Panc1 (cell line): ENCODE measurements at regions not wholly inside any gene's neighbourhood (a gene's known extent, or its start where the extent isn't known, plus 50 kb on each side); places are given as distances from the start of the nearest gene placed in this dataset.

Experiments used
- ATAC-seq: fragments of 200-7000 bp; cut with Tn5 transposase; 2 replicates; pipeline ENCODE4 v1.9.1; 2020; ENCODE audit warnings: mild to moderate bottlenecking, moderate library complexity
- BruUV-seq: library from RNA; stranded (reverse); fragments of 400-500 nt; replicated peaks from 2 replicates; lab custom pipeline; 2021; lab: Mats Ljungman, UMichigan
- CTCF ChIA-PET: fragments of 300-600 bp; sonication (Branson Sonifier 250); formaldehyde crosslinking; loops from one replicate; lab custom pipeline; 2022; ENCODE audit warnings: antibody characterized with exemption; lab: Charles Lee
- POLR2A ChIA-PET: fragments of 300-600 bp; sonication (Branson Sonifier 250); formaldehyde crosslinking; loops from one replicate; lab custom pipeline; 2022; ENCODE audit warnings: antibody characterized with exemption; lab: Charles Lee
- DNase-seq: peaks from one replicate; pipeline ENCODE4 v3.0.0-alpha.2; 2010; ENCODE audit warnings: low read depth, low spot score
- H3K27ac ChIP-seq: 2 replicates; pipeline ENCODE4 v1.5.1; 2011; ENCODE audit warnings: mild to moderate bottlenecking, low read length, inconsistent platforms
- H3K27me3 ChIP-seq: fragments of 200-500 bp; sonication (Bioruptor generic); 2 replicates; pipeline ENCODE4 v1.6.0; 2014; ENCODE audit warnings: low read length, inconsistent platforms; ENCODE audit not compliant: control insufficient read depth, insufficient read depth
- H3K36me3 ChIP-seq: fragments of 200-500 bp; sonication (Bioruptor generic); 2 replicates; pipeline ENCODE4 v1.5.1; 2014; ENCODE audit warnings: inconsistent platforms, mild to moderate bottlenecking, low read length, moderate library complexity; ENCODE audit not compliant: control insufficient read depth, insufficient read depth
- H3K4me1 ChIP-seq: 2 replicates; pipeline ENCODE4 v1.5.1; 2011; ENCODE audit warnings: inconsistent platforms, mild to moderate bottlenecking, low read length, moderate library complexity; ENCODE audit not compliant: control insufficient read depth, insufficient read depth
- H3K4me3 ChIP-seq, 2 experiments: 2 replicates each; pipeline ENCODE4 v1.5.1; 2011 to 2012; ENCODE audit warnings: low read depth in 2 of 2, low read length in 2 of 2, mild to moderate bottlenecking in 2 of 2, inconsistent platforms in 1 of 2, moderate library complexity in 1 of 2
- H3K9me3 ChIP-seq: fragments of 200-500 bp; sonication (Bioruptor generic); 2 replicates; pipeline ENCODE4 v1.5.1; 2014; ENCODE audit warnings: low read depth, mild to moderate bottlenecking, inconsistent platforms, low read length, moderate library complexity; ENCODE audit not compliant: control insufficient read depth, insufficient read depth
- POLR2AphosphoS5 ChIP-seq: IDR thresholded peaks from 2 replicates; pipeline ENCODE4 v1.6.1; 2012; ENCODE audit warnings: mild to moderate bottlenecking, low read depth, low read length, moderate library complexity
- SIN3A ChIP-seq: IDR thresholded peaks from 2 replicates; pipeline ENCODE4 v1.6.1; 2012; ENCODE audit warnings: low read depth, mild to moderate bottlenecking, low read length, moderate library complexity, borderline replicate concordance; ENCODE audit not compliant: insufficient read depth
- TCF7L2 ChIP-seq: IDR thresholded peaks from 2 replicates; pipeline ENCODE4 v1.6.1; 2011; ENCODE audit warnings: mild to moderate bottlenecking, low read depth, low read length, inconsistent platforms
- in situ Hi-C: cut with HindIII; loops from 2 replicates; pipeline ENCODE4 v1.10.0; 2016; ENCODE audit warnings: low sequenced_read_pairs, low pct_unique_long_range_greater_than_20kb
- intact Hi-C: fragments of 100-400 bp; cut with micrococcal nuclease; formaldehyde crosslinking; loops from one replicate; pipeline ENCODE4 v1.10.0; 2022; ENCODE audit not compliant: unreplicated experiment
- TF ChIP-seq, protein P1 (sequence below), 2 experiments: IDR thresholded peaks; 2 replicates each; pipeline ENCODE4 v1.6.1; 2011 to 2012; ENCODE audit warnings: low read depth in 2 of 2, control low read depth in 1 of 2, low read length in 1 of 2, mild to moderate bottlenecking in 1 of 2, moderate library complexity in 1 of 2; ENCODE audit not compliant: insufficient read depth in 1 of 2
- TF ChIP-seq, protein P2 (sequence below): fragments of 450-650 bp; IDR thresholded peaks from 2 replicates; pipeline ENCODE4 v1.5.1; 2017; ENCODE audit warnings: mild to moderate bottlenecking

DNA sequence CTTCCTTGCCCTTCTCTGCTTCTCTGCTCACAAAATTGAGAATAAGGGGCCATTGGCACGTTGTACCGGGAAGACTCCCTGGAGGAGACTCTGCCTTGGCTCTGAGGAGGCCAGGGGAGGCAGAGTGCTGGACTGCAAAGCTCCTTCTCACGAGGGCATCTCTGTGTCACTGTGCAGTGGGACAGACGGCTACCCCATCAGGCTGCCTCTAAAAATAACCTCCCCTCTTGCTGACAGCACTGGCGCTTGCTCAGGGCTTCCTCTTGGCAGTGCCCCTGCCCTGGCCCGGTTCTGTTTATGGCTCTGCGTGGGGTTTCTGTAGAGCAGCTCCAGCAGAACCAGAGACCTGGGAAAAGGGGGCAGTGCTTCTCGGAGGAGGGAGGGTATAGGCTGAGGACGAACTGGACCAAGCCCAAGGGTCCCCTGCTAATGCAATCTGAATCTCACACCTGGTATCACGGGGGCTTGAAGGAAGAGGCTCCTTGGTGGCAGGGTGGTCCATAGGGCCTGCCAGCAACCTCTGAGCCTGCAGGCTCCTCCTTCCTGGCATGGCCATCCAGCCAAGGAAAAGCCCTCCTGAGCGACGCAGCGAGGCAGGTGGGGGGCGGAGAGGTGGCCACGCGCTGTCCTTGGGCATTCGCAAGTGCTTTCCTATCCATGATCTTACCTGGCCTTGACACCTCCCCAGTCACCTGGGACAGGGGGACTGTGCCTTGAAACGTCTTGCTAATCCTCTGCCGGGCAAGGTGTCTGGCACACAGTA, 63.3 kb upstream of the TLE3 start:
- ATAC-seq (peak; percentile 13; the same call in 1 of the 2 replicates), DNase-seq (no peak)
- POLR2A ChIA-PET: no interaction called here
- intact Hi-C loops (no loop called here), in situ Hi-C loops (no loop called here)
- Histone ChIP-seq H3K27me3 (no peaks in the 10 kb centered on the region), H3K4me1 (peaks cover 11% of the 10 kb centered on the region), H3K36me3 (no peaks in the 10 kb centered on the region), H3K27ac (peak overlapping the region; percentile 35; the same call in 1 of the 2 replicates), H3K9me3 (no peaks in the 10 kb centered on the region), H3K4me3 (no peak overlapping the region)
- CTCF ChIA-PET: no interaction called here
- TF ChIP-seq POLR2AphosphoS5 (no peak), SIN3A (no peak), TCF7L2 (no peak)
- TF ChIP-seq, protein P1, sequence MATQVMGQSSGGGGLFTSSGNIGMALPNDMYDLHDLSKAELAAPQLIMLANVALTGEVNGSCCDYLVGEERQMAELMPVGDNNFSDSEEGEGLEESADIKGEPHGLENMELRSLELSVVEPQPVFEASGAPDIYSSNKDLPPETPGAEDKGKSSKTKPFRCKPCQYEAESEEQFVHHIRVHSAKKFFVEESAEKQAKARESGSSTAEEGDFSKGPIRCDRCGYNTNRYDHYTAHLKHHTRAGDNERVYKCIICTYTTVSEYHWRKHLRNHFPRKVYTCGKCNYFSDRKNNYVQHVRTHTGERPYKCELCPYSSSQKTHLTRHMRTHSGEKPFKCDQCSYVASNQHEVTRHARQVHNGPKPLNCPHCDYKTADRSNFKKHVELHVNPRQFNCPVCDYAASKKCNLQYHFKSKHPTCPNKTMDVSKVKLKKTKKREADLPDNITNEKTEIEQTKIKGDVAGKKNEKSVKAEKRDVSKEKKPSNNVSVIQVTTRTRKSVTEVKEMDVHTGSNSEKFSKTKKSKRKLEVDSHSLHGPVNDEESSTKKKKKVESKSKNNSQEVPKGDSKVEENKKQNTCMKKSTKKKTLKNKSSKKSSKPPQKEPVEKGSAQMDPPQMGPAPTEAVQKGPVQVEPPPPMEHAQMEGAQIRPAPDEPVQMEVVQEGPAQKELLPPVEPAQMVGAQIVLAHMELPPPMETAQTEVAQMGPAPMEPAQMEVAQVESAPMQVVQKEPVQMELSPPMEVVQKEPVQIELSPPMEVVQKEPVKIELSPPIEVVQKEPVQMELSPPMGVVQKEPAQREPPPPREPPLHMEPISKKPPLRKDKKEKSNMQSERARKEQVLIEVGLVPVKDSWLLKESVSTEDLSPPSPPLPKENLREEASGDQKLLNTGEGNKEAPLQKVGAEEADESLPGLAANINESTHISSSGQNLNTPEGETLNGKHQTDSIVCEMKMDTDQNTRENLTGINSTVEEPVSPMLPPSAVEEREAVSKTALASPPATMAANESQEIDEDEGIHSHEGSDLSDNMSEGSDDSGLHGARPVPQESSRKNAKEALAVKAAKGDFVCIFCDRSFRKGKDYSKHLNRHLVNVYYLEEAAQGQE (IDR thresholded peaks at IDR 0.05; ENCODE audit: insufficient read depth in 1 of 2, low read depth in 2 of 2, low read length in 1 of 2): no peak
- TF ChIP-seq, protein P2, sequence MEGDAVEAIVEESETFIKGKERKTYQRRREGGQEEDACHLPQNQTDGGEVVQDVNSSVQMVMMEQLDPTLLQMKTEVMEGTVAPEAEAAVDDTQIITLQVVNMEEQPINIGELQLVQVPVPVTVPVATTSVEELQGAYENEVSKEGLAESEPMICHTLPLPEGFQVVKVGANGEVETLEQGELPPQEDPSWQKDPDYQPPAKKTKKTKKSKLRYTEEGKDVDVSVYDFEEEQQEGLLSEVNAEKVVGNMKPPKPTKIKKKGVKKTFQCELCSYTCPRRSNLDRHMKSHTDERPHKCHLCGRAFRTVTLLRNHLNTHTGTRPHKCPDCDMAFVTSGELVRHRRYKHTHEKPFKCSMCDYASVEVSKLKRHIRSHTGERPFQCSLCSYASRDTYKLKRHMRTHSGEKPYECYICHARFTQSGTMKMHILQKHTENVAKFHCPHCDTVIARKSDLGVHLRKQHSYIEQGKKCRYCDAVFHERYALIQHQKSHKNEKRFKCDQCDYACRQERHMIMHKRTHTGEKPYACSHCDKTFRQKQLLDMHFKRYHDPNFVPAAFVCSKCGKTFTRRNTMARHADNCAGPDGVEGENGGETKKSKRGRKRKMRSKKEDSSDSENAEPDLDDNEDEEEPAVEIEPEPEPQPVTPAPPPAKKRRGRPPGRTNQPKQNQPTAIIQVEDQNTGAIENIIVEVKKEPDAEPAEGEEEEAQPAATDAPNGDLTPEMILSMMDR: no peak
- BruUV-seq: no TSS peak

DNA sequence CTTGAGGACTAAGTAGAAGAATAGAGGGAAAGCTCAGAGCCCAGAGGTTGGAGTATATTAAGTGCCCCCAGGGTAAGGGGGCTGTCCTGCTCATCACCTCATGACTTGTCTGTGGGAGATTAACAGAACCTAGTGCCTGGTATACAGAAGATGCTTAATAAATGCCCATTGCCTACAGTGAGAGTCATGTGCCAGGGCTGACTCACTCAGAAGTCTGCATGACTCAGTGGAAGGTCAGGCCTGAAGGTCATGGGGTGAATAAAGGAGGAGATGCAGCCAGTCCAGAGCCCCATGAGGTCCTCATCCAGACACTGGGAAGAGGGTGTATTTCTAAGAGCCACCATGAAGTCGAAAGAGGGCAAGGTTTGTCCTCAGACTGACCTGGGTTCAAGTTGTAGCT, 62.5 kb upstream of the TLE3 start:
- intact Hi-C loops (no loop called here), in situ Hi-C loops (no loop called here)
- peak; percentile 60 for ATAC-seq

More for the DNA sequence above, 62.5 kb upstream of the TLE3 start:
- POLR2A ChIA-PET: no interaction called here
- no TSS peak for BruUV-seq
- H3K9me3 ChIP-seq: no peaks in the 10 kb centered on the region
- H3K27ac ChIP-seq: peak overlapping the region; percentile 35; the same call in 1 of the 2 replicates
- DNase-seq: peak; percentile 35
- no peak for TF ChIP-seq POLR2AphosphoS5
- no peak for TF ChIP-seq TCF7L2
- TF ChIP-seq, protein P2: no peak
- no peak for TF ChIP-seq SIN3A
- TF ChIP-seq, protein P1 (IDR thresholded peaks at IDR 0.05; ENCODE audit: insufficient read depth in 1 of 2, low read depth in 2 of 2, low read length in 1 of 2): no peak
- peaks cover 11% of the 10 kb centered on the region for H3K4me1 ChIP-seq
- H3K27me3 ChIP-seq: no peaks in the 10 kb centered on the region
- CTCF ChIA-PET: no interaction called here
- H3K4me3 ChIP-seq: no peak overlapping the region
- H3K36me3 ChIP-seq: no peaks in the 10 kb centered on the region
